SK-N-SH (cell line): ENCODE measurements at regions not wholly inside any gene's neighbourhood (a gene's known extent, or its start where the extent isn't known, plus 50 kb on each side); places are given as distances from the start of the nearest gene placed in this dataset.
A peak's percentile ranks its signal among the peaks of the same experiment; 100 is the strongest.

Experiments used
- CTCF ChIA-PET: fragments of 300-600, 350-600 bp; formaldehyde crosslinking; extraction: SDS; loops from one replicate; lab custom pipeline; 2021; lab: Yijun Ruan, JAX
- POLR2A ChIA-PET: fragments of 350-600 bp; sonication (Branson Sonifier 250); formaldehyde crosslinking; extraction: SDS; loops from one replicate; lab custom pipeline; 2020; ENCODE audit warnings: antibody characterized with exemption, inconsistent platforms; lab: Yijun Ruan, JAX
- DNase-seq: peaks from one replicate; pipeline ENCODE4 v3.0.0; 2012
- H2AFZ ChIP-seq: fragments of 200-600 bp; sonication (generic); 2 replicates; pipeline ENCODE4 v1.8.1; 2016; ENCODE audit warnings: antibody characterized with exemption, mild to moderate bottlenecking, low read depth
- H3F3A ChIP-seq: fragments of 200-600 bp; sonication (generic); replicated peaks from 2 replicates; pipeline ENCODE3; 2016; ENCODE audit warnings: antibody characterized with exemption, mild to moderate bottlenecking; ENCODE audit not compliant: insufficient read depth
- H3K27ac ChIP-seq, 2 experiments: fragments of 200-500 bp in 1 of 2; fragments of 200-600 bp in 1 of 2; sonication (Bioruptor generic) in 1 of 2; sonication (generic), shearing (Covaris generic) in 1 of 2; 2 replicates each; pipeline versions ENCODE4 v1.5.1 to v1.6.1; 2014 to 2016; ENCODE audit warnings: low read depth in 2 of 2, inconsistent platforms in 1 of 2, low read length in 1 of 2, mild to moderate bottlenecking in 1 of 2, mixed read lengths in 1 of 2
- H3K27me3 ChIP-seq: fragments of 200-600 bp; sonication (generic), shearing (Covaris generic); 2 replicates; pipeline ENCODE4 v1.6.1; 2016; ENCODE audit warnings: mixed run types; ENCODE audit not compliant: insufficient read depth
- H3K36me3 ChIP-seq, 2 experiments: fragments of 200-500 bp in 1 of 2; fragments of 200-600 bp in 1 of 2; sonication (Bioruptor generic) in 1 of 2; sonication (generic) in 1 of 2; replicated peaks in 1 of 2; 2 replicates each; pipeline versions ENCODE3 to v1.5.1; 2014 to 2016; ENCODE audit warnings: low read length in 1 of 2, mild to moderate bottlenecking in 1 of 2; ENCODE audit not compliant: insufficient read depth in 2 of 2, control insufficient read depth in 1 of 2
- H3K4me1 ChIP-seq, 2 experiments: fragments of 200-500 bp in 1 of 2; fragments of 200-600 bp in 1 of 2; sonication (Bioruptor generic) in 1 of 2; sonication (generic), shearing (Covaris generic) in 1 of 2; 2 replicates each; pipeline versions ENCODE4 v1.5.1 to v1.6.1; 2014 to 2016; ENCODE audit warnings: low read depth in 1 of 2, low read length in 1 of 2, mixed run types in 1 of 2; ENCODE audit not compliant: insufficient read depth in 2 of 2, control insufficient read depth in 1 of 2
- H3K4me2 ChIP-seq: fragments of 200-600 bp; sonication (generic), shearing (Covaris generic); 2 replicates; pipeline ENCODE4 v1.6.1; 2017; ENCODE audit warnings: mixed run types
- H3K4me3 ChIP-seq, 2 experiments: fragments of 200-500 bp in 1 of 2; fragments of 200-600 bp in 1 of 2; sonication (Bioruptor generic) in 1 of 2; sonication (generic), shearing (Covaris generic) in 1 of 2; 2 replicates each; pipeline versions ENCODE4 v1.5.1 to v1.8.1; 2014 to 2016; ENCODE audit warnings: low read depth in 2 of 2, inconsistent platforms in 1 of 2, low read length in 1 of 2, mild to moderate bottlenecking in 1 of 2, mixed read lengths in 1 of 2, moderate library complexity in 1 of 2
- H3K79me2 ChIP-seq: fragments of 200-600 bp; sonication (generic); 2 replicates; pipeline ENCODE4 v1.8.1; 2017; ENCODE audit warnings: mild to moderate bottlenecking; ENCODE audit not compliant: insufficient read depth
- H3K9ac ChIP-seq: fragments of 200-600 bp; sonication (generic); 2 replicates; pipeline ENCODE4 v1.6.1; 2017; ENCODE audit warnings: mixed run types
- H3K9me2 ChIP-seq: fragments of 200-600 bp; sonication (generic); 2 replicates; pipeline ENCODE4 v1.6.1; 2017; ENCODE audit warnings: mixed run types
- H3K9me3 ChIP-seq: fragments of 200-600 bp; sonication (generic); 2 replicates; pipeline ENCODE4 v1.6.1; 2017; ENCODE audit warnings: mixed run types, mild to moderate bottlenecking, moderate library complexity
- H4K20me1 ChIP-seq: fragments of 200-600 bp; sonication (generic); 2 replicates; pipeline ENCODE4 v1.6.1; 2017; ENCODE audit warnings: mild to moderate bottlenecking, mixed run types; ENCODE audit not compliant: insufficient read depth
- CHD2 ChIP-seq: fragments of 150-350 bp; IDR thresholded peaks from 2 replicates; pipeline ENCODE4 v1.6.1; 2018; ENCODE audit warnings: low read length; ENCODE audit not compliant: partially characterized antibody
- CTCF ChIP-seq: fragments of 200-600 bp; sonication (generic); IDR thresholded peaks from 2 replicates; pipeline ENCODE4 v1.6.1; 2017; ENCODE audit warnings: antibody characterized with exemption, mild to moderate bottlenecking, moderate library complexity
- EZH2phosphoT487 ChIP-seq: fragments of 200-600 bp; sonication (generic); IDR thresholded peaks from 2 replicates; pipeline ENCODE4 v1.6.1; 2017; ENCODE audit warnings: low read depth, mixed run types, mild to moderate bottlenecking, antibody characterized with exemption, moderate library complexity, borderline replicate concordance
- FOXJ3 ChIP-seq: sonication (generic); formaldehyde crosslinking; IDR thresholded peaks from 2 replicates; pipeline ENCODE4 v1.5.1; 2020; ENCODE audit warnings: mild to moderate bottlenecking, missing genetic modification reagents
- GABPA ChIP-seq: IDR thresholded peaks from 2 replicates; pipeline ENCODE4 v1.4.0; 2012; ENCODE audit warnings: low read depth, mild to moderate bottlenecking
- GATA2 ChIP-seq: sonication (generic); formaldehyde crosslinking; IDR thresholded peaks from 2 replicates; pipeline ENCODE4 v1.5.0; 2020; ENCODE audit warnings: mild to moderate bottlenecking, missing genetic modification reagents
- JUND ChIP-seq: IDR thresholded peaks from 2 replicates; pipeline ENCODE4 v1.4.0; 2012
- POLR2AphosphoS5 ChIP-seq: IDR thresholded peaks from 2 replicates; pipeline ENCODE4 v1.6.1; 2012; ENCODE audit warnings: low read depth, low read length
- RAD21 ChIP-seq: IDR thresholded peaks from 2 replicates; pipeline ENCODE4 v1.6.1; 2012; ENCODE audit warnings: mild to moderate bottlenecking, low read length
- RCOR1 ChIP-seq: fragments of 150-350 bp; IDR thresholded peaks from 2 replicates; pipeline ENCODE4 v1.6.1; 2017; ENCODE audit warnings: antibody characterized with exemption, low read length
- RFX5 ChIP-seq: IDR thresholded peaks from 2 replicates; pipeline ENCODE4 v1.6.1; 2012; ENCODE audit warnings: mild to moderate bottlenecking, improper control_type of control experiment, low read length
- RXRA ChIP-seq: IDR thresholded peaks from 2 replicates; pipeline ENCODE4 v1.4.0; 2012; ENCODE audit warnings: low read depth, mild to moderate bottlenecking, borderline replicate concordance
- SIN3A ChIP-seq: IDR thresholded peaks from 2 replicates; pipeline ENCODE4 v1.6.1; 2012; ENCODE audit warnings: low read depth, mild to moderate bottlenecking, low read length, moderate library complexity, borderline replicate concordance
- TAF1 ChIP-seq: IDR thresholded peaks from 2 replicates; pipeline ENCODE4 v1.6.1; 2012; ENCODE audit warnings: low read depth, mild to moderate bottlenecking, low read length, moderate library complexity, borderline replicate concordance
- TCF12 ChIP-seq: IDR thresholded peaks from 2 replicates; pipeline ENCODE4 v1.4.0; 2012
- YY1 ChIP-seq: IDR thresholded peaks from 2 replicates; pipeline ENCODE4 v1.4.0; 2012; ENCODE audit warnings: low read depth, mild to moderate bottlenecking
- WGBS: methylation state at CpG from one replicate; pipeline ENCODE4 v1.1.6; 2017; ENCODE audit warnings: low lambda C conversion rate; 5-methylcytosine and 5-hydroxymethylcytosine counted together
- TF ChIP-seq, protein P1 (sequence below): fragments of 150-350 bp; IDR thresholded peaks from 2 replicates; pipeline ENCODE4 v1.6.1; 2016; ENCODE audit warnings: mild to moderate bottlenecking, low read depth, low read length
- TF ChIP-seq, protein P2 (sequence below): IDR thresholded peaks from 2 replicates; pipeline ENCODE4; 2012
- TF ChIP-seq, protein P3 (sequence below): IDR thresholded peaks from 2 replicates; pipeline ENCODE4 v1.4.0; 2012; ENCODE audit warnings: low read depth

DNA sequence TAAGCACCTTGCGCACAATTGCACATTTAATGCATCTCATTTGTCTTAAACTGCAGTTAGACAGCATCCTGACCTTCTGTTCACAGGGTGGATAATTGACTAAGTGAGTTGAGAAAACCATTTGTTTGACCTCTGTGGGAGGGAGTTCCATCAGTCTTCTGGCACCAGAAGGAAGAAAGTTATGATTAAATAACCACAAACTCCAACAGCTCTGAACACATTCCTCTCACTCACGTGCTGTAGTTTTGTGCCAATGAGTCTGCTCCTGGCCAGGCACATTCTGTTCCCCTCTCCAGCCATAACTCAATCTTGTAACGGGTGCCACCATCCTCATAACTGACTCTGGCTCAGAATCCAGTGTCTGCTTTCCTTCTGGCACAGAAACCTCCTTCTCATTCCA lies 817.2 kb downstream of the SLITRK1 start:
- no peak for DNase-seq
- Histone ChIP-seq H3K9me3 (no peaks in the 10 kb centered on the region), H4K20me1 (no peaks in the 10 kb centered on the region), H3F3A (no peaks in the 10 kb centered on the region), H3K27ac (peak overlapping the region in 1 of 2 experiments; percentile 34; a peak in 1 of 4 replicates), H2AFZ (no peak overlapping the region), H3K9ac (no peak overlapping the region), H3K27me3 (no peaks in the 10 kb centered on the region), H3K36me3 (no peaks in the 10 kb centered on the region), H3K4me2 (no peak overlapping the region), H3K79me2 (no peaks in the 10 kb centered on the region), H3K4me3 (no peak overlapping the region), H3K9me2 (no peaks in the 10 kb centered on the region), H3K4me1 (no peaks in the 10 kb centered on the region; a peak in 1 of 4 replicates)
- POLR2A ChIA-PET: no interaction called here
- 9% methylated on average over 3 of the region's 3 CpGs for WGBS
- TF ChIP-seq FOXJ3 (CRISPR knock-in tag): no peak
- no peak for TF ChIP-seq RXRA
- no peak for TF ChIP-seq GABPA
- no peak for TF ChIP-seq YY1
- TF ChIP-seq RAD21: no peak
- TF ChIP-seq, protein P1, sequence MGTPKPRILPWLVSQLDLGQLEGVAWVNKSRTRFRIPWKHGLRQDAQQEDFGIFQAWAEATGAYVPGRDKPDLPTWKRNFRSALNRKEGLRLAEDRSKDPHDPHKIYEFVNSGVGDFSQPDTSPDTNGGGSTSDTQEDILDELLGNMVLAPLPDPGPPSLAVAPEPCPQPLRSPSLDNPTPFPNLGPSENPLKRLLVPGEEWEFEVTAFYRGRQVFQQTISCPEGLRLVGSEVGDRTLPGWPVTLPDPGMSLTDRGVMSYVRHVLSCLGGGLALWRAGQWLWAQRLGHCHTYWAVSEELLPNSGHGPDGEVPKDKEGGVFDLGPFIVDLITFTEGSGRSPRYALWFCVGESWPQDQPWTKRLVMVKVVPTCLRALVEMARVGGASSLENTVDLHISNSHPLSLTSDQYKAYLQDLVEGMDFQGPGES: no peak
- no peak for TF ChIP-seq EZH2phosphoT487
- TF ChIP-seq POLR2AphosphoS5: no peak
- no peak for TF ChIP-seq TAF1
- no peak for TF ChIP-seq SIN3A
- TF ChIP-seq CTCF: no peak
- no peak for TF ChIP-seq CHD2
- TF ChIP-seq GATA2 (CRISPR knock-in tag): no peak
- TF ChIP-seq TCF12: no peak
- no peak for TF ChIP-seq RCOR1
- CTCF ChIA-PET: no interaction called here

- H3K4me1 ChIP-seq: no peaks in the 10 kb centered on the region; a peak in 1 of 4 replicates
- no peak overlapping the region for H3K4me3 ChIP-seq
- H3K36me3 ChIP-seq: peaks cover 0 to 3% of the 10 kb centered on the region in 2 experiments
- no peak overlapping the region for H3K4me2 ChIP-seq
- POLR2A ChIA-PET: no interaction called here
- no peaks in the 10 kb centered on the region for H3K9me2 ChIP-seq
- H3K9ac ChIP-seq: no peak overlapping the region
- H3K27ac ChIP-seq: peak overlapping the region; percentile 7 to 64; a peak in 3 of 4 replicates
- CTCF ChIA-PET: no interaction called here
- no peaks in the 10 kb centered on the region for H3K79me2 ChIP-seq
- no peaks in the 10 kb centered on the region for H4K20me1 ChIP-seq
- no peaks in the 10 kb centered on the region for H3K27me3 ChIP-seq
- no peak for DNase-seq
- H2AFZ ChIP-seq: no peak overlapping the region
- WGBS: 63% methylated on average over 1 of the region's 1 CpG
- peak; percentile 71; the same call in 1 of the 2 replicates for TF ChIP-seq RFX5
- peak; percentile 55 for TF ChIP-seq TCF12
- no peak for TF ChIP-seq JUND
- TF ChIP-seq, protein P2, sequence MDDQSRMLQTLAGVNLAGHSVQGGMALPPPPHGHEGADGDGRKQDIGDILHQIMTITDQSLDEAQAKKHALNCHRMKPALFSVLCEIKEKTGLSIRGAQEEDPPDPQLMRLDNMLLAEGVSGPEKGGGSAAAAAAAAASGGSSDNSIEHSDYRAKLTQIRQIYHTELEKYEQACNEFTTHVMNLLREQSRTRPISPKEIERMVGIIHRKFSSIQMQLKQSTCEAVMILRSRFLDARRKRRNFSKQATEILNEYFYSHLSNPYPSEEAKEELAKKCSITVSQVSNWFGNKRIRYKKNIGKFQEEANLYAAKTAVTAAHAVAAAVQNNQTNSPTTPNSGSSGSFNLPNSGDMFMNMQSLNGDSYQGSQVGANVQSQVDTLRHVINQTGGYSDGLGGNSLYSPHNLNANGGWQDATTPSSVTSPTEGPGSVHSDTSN: 0 out of 2 replicates have a peak, but pooled peaks have one; percentile 42
- TF ChIP-seq, protein P3, sequence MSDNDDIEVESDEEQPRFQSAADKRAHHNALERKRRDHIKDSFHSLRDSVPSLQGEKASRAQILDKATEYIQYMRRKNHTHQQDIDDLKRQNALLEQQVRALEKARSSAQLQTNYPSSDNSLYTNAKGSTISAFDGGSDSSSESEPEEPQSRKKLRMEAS: no peak
- no peaks in the 10 kb centered on the region for H3F3A ChIP-seq
- no peaks in the 10 kb centered on the region for H3K9me3 ChIP-seq
Observed at GRCh38 chr13:83057119-83057518, 825.2 kb downstream of the SLITRK1 start.
